HCT116 (cell line): ENCODE measurements at regions not wholly inside any gene's neighbourhood (a gene's known extent, or its start where the extent isn't known, plus 50 kb on each side); places are given as distances from the start of the nearest gene placed in this dataset.

ENCODE experiments used
- ATAC-seq: fragments of 200-7000 bp; cut with Tn5 transposase; 2 replicates; pipeline ENCODE4 v1.9.1; 2020; ENCODE audit warnings: mild to moderate bottlenecking, moderate library complexity
- BruUV-seq: library from RNA; stranded (reverse); fragments of 400-500 nt; replicated peaks from 2 replicates; lab custom pipeline; 2021; lab: Mats Ljungman, UMichigan
- CTCF ChIA-PET: fragments of 300-600 bp; sonication (Branson Sonifier 250); formaldehyde crosslinking; loops from one replicate; lab custom pipeline; 2021; ENCODE audit warnings: antibody characterized with exemption; lab: Charles Lee
- POLR2A ChIA-PET: fragments of 300-600, 350-600 bp; sonication (Branson Sonifier 250); formaldehyde crosslinking; loops from one replicate; lab custom pipeline; 2021; ENCODE audit warnings: antibody characterized with exemption; lab: Charles Lee
- RAD21 ChIA-PET, 2 experiments: fragments of 300-600 bp; sonication (Branson Sonifier 250); formaldehyde crosslinking; loops; one replicate each; lab custom pipeline; 2023; ENCODE audit warnings: low total read pairs in 2 of 2; ENCODE audit not compliant: uncharacterized antibody in 2 of 2, unreplicated experiment in 2 of 2, low non-redundant PET in 1 of 2; lab: Charles Lee
- DNase-seq: peaks from one replicate; pipeline ENCODE4 v3.0.0-alpha.2; 2010; ENCODE audit warnings: low read depth, low spot score
- H2AFZ ChIP-seq: fragments of 200-600 bp; shearing (Covaris generic), sonication (generic); 2 replicates; pipeline ENCODE4 v1.6.1; 2017; ENCODE audit warnings: low read depth, mixed run types, mixed read lengths, antibody characterized with exemption, low read length; ENCODE audit not compliant: poor library complexity, severe bottlenecking
- H3K27ac ChIP-seq: 2 replicates; pipeline ENCODE4 v1.5.1; 2012; ENCODE audit warnings: low read depth, low read length
- H3K27me3 ChIP-seq: fragments of 200-600 bp; sonication (generic); 2 replicates; pipeline ENCODE4 v1.6.1; 2016; ENCODE audit warnings: mixed run types, low read length, mixed read lengths; ENCODE audit not compliant: insufficient read depth
- H3K36me3 ChIP-seq, 2 experiments: fragments of 200-500 bp in 1 of 2; fragments of 200-600 bp in 1 of 2; sonication (Bioruptor generic) in 1 of 2; sonication (generic) in 1 of 2; 2 replicates each; pipeline versions ENCODE4 v1.5.1 to v1.6.1; 2014 to 2016; ENCODE audit warnings: low read length in 2 of 2, inconsistent platforms in 1 of 2, mixed read lengths in 1 of 2, mixed run types in 1 of 2; ENCODE audit not compliant: insufficient read depth in 2 of 2, control insufficient read depth in 1 of 2
- H3K4me1 ChIP-seq, 2 experiments: fragments of 200-600 bp in 1 of 2; sonication (generic) in 1 of 2; 2 replicates each; pipeline versions ENCODE4 v1.5.1 to v1.6.1; 2012 to 2017; ENCODE audit warnings: low read length in 2 of 2, inconsistent platforms in 1 of 2, mild to moderate bottlenecking in 1 of 2, mixed read lengths in 1 of 2, mixed run types in 1 of 2, moderate library complexity in 1 of 2; ENCODE audit not compliant: insufficient read depth in 2 of 2, control insufficient read depth in 1 of 2
- H3K4me2 ChIP-seq: fragments of 200-600 bp; sonication (generic); 2 replicates; pipeline ENCODE4 v1.6.1; 2017; ENCODE audit warnings: mixed run types, low read length, mixed read lengths
- H3K4me3 ChIP-seq, 2 experiments: fragments of 200-600 bp in 1 of 2; sonication (generic) in 1 of 2; replicated peaks in 1 of 2; 2 replicates each; pipeline ENCODE4 v1.5.1; 2011 to 2016; ENCODE audit warnings: low read length in 2 of 2, control low read depth in 1 of 2, low read depth in 1 of 2, mild to moderate bottlenecking in 1 of 2, mixed read lengths in 1 of 2, mixed run types in 1 of 2
- H3K79me2 ChIP-seq: fragments of 200-600 bp; sonication (generic); 2 replicates; pipeline ENCODE4 v1.6.1; 2017; ENCODE audit warnings: mild to moderate bottlenecking, mixed run types, low read length, moderate library complexity, mixed read lengths; ENCODE audit not compliant: insufficient read depth
- H3K9ac ChIP-seq: fragments of 200-600 bp; sonication (generic); 2 replicates; pipeline ENCODE4 v1.6.1; 2016; ENCODE audit warnings: low read length, mixed read lengths
- H3K9me2 ChIP-seq: fragments of 200-600 bp; sonication (generic), shearing (Covaris generic); 2 replicates; pipeline ENCODE4 v1.6.1; 2017; ENCODE audit warnings: mixed run types, mild to moderate bottlenecking, moderate library complexity; ENCODE audit not compliant: insufficient read depth
- H3K9me3 ChIP-seq, 2 experiments: fragments of 200-500 bp in 1 of 2; fragments of 200-600 bp in 1 of 2; sonication (Bioruptor generic) in 1 of 2; sonication (generic) in 1 of 2; 2 replicates each; pipeline ENCODE4 v1.6.1; 2014 to 2017; ENCODE audit warnings: low read length in 2 of 2, mixed read lengths in 2 of 2, inconsistent platforms in 1 of 2, low read depth in 1 of 2, mild to moderate bottlenecking in 1 of 2, mixed run types in 1 of 2, moderate library complexity in 1 of 2; ENCODE audit not compliant: control insufficient read depth in 1 of 2, insufficient read depth in 1 of 2
- H4K20me1 ChIP-seq: fragments of 200-600 bp; sonication (generic), shearing (Covaris generic); 2 replicates; pipeline ENCODE4 v1.6.1; 2017; ENCODE audit warnings: mixed run types, mild to moderate bottlenecking, moderate library complexity; ENCODE audit not compliant: insufficient read depth
- CBX3 ChIP-seq: IDR thresholded peaks from 2 replicates; pipeline ENCODE4 v1.6.1; 2012; ENCODE audit warnings: low read depth
- CEBPB ChIP-seq: IDR thresholded peaks from 2 replicates; pipeline ENCODE4 v1.6.1; 2012; ENCODE audit warnings: low read depth
- EGR1 ChIP-seq: IDR thresholded peaks from 2 replicates; pipeline ENCODE4 v1.6.1; 2012; ENCODE audit warnings: low read depth
- ELF1 ChIP-seq: IDR thresholded peaks from 2 replicates; pipeline ENCODE4 v1.6.1; 2012; ENCODE audit warnings: low read depth, borderline replicate concordance
- EZH2 ChIP-seq: fragments of 200-600 bp; sonication (generic); IDR thresholded peaks from 2 replicates; pipeline ENCODE4 v1.6.1; 2017; ENCODE audit warnings: antibody characterized with exemption, mixed run types
- JUND ChIP-seq: IDR thresholded peaks from 2 replicates; pipeline ENCODE4 v1.6.1; 2012
- POLR2A ChIP-seq: IDR thresholded peaks from 2 replicates; pipeline ENCODE4 v1.7.0; 2011; ENCODE audit warnings: borderline replicate concordance; ENCODE audit not compliant: insufficient read depth, insufficient read length; ENCODE audit errors: extremely low read depth
- POLR2AphosphoS5 ChIP-seq: IDR thresholded peaks from 2 replicates; pipeline ENCODE4 v1.6.1; 2011; ENCODE audit warnings: mild to moderate bottlenecking, low read depth, low read length, moderate library complexity
- RAD21 ChIP-seq: IDR thresholded peaks from 2 replicates; pipeline ENCODE4 v1.6.1; 2012; ENCODE audit warnings: low read depth, mild to moderate bottlenecking
- SIN3A ChIP-seq: IDR thresholded peaks from 2 replicates; pipeline ENCODE4 v1.6.1; 2012; ENCODE audit warnings: low read depth
- SP1 ChIP-seq: IDR thresholded peaks from 2 replicates; pipeline ENCODE4 v1.6.1; 2012; ENCODE audit warnings: low read depth
- SRF ChIP-seq: IDR thresholded peaks from 2 replicates; pipeline ENCODE4 v1.6.1; 2012; ENCODE audit warnings: low read depth
- TCF7L2 ChIP-seq: IDR thresholded peaks from 2 replicates; pipeline ENCODE4 v1.7.0; 2011; ENCODE audit warnings: borderline replicate concordance, inconsistent platforms; ENCODE audit not compliant: insufficient read depth, insufficient read length; ENCODE audit errors: extremely low read depth
- YY1 ChIP-seq: IDR thresholded peaks from 2 replicates; pipeline ENCODE4 v1.6.1; 2011; ENCODE audit warnings: low read length, low read depth, moderate library complexity, mild to moderate bottlenecking; ENCODE audit not compliant: insufficient replicate concordance; ENCODE audit errors: extremely low read depth
- ZFX ChIP-seq: fragments of 450-650 bp; IDR thresholded peaks from 2 replicates; pipeline ENCODE4 v1.6.1; 2017
- ZNF274 ChIP-seq: fragments of 200-500 bp; sonication (Bioruptor generic); IDR thresholded peaks from 2 replicates; pipeline ENCODE4 v1.6.1; 2014; ENCODE audit warnings: mild to moderate bottlenecking, low read depth, low read length, inconsistent platforms
- intact Hi-C: fragments of 100-400 bp; cut with micrococcal nuclease; formaldehyde crosslinking; loops from 2 replicates; pipeline ENCODE4 v1.10.0; 2022
- TF ChIP-seq, protein P1 (sequence below): IDR thresholded peaks from 2 replicates; pipeline ENCODE4 v1.6.1; 2012; ENCODE audit warnings: low read depth
- TF ChIP-seq, protein P2 (sequence below): IDR thresholded peaks from 2 replicates; pipeline ENCODE4 v1.6.1; 2012
- TF ChIP-seq, protein P3 (sequence below): IDR thresholded peaks from 2 replicates; pipeline ENCODE4 v1.6.1; 2012

DNA sequence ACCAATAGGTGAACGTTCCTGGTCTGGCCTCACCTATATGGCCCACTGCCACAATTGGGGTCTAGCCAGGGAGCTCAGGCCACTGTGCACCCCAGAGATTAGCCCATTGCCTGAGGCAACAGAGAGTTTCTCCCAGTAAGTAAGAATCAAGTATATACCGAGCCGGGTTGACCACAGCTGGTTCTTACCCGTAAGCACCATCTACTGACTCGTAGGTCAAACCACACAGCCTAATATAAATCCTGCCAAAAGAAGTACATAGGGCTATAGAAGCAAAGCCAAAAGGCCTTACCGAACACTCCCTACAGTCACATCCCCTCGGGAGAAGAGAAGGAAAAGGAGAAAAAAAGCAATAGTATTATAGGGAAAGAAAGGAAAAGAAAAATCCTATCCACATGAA, 463.6 kb upstream of the GJE1 start (continued):
- TF ChIP-seq, protein P1, sequence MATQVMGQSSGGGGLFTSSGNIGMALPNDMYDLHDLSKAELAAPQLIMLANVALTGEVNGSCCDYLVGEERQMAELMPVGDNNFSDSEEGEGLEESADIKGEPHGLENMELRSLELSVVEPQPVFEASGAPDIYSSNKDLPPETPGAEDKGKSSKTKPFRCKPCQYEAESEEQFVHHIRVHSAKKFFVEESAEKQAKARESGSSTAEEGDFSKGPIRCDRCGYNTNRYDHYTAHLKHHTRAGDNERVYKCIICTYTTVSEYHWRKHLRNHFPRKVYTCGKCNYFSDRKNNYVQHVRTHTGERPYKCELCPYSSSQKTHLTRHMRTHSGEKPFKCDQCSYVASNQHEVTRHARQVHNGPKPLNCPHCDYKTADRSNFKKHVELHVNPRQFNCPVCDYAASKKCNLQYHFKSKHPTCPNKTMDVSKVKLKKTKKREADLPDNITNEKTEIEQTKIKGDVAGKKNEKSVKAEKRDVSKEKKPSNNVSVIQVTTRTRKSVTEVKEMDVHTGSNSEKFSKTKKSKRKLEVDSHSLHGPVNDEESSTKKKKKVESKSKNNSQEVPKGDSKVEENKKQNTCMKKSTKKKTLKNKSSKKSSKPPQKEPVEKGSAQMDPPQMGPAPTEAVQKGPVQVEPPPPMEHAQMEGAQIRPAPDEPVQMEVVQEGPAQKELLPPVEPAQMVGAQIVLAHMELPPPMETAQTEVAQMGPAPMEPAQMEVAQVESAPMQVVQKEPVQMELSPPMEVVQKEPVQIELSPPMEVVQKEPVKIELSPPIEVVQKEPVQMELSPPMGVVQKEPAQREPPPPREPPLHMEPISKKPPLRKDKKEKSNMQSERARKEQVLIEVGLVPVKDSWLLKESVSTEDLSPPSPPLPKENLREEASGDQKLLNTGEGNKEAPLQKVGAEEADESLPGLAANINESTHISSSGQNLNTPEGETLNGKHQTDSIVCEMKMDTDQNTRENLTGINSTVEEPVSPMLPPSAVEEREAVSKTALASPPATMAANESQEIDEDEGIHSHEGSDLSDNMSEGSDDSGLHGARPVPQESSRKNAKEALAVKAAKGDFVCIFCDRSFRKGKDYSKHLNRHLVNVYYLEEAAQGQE = no peak
- TF ChIP-seq EGR1 (no peak), ZFX (no peak), CBX3 (no peak), SIN3A (no peak), POLR2A (no peak), JUND (no peak), EZH2 (no peak), POLR2AphosphoS5 (no peak), ZNF274 (no peak)
- TF ChIP-seq, protein P2, sequence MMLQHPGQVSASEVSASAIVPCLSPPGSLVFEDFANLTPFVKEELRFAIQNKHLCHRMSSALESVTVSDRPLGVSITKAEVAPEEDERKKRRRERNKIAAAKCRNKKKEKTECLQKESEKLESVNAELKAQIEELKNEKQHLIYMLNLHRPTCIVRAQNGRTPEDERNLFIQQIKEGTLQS = no peak

DNA sequence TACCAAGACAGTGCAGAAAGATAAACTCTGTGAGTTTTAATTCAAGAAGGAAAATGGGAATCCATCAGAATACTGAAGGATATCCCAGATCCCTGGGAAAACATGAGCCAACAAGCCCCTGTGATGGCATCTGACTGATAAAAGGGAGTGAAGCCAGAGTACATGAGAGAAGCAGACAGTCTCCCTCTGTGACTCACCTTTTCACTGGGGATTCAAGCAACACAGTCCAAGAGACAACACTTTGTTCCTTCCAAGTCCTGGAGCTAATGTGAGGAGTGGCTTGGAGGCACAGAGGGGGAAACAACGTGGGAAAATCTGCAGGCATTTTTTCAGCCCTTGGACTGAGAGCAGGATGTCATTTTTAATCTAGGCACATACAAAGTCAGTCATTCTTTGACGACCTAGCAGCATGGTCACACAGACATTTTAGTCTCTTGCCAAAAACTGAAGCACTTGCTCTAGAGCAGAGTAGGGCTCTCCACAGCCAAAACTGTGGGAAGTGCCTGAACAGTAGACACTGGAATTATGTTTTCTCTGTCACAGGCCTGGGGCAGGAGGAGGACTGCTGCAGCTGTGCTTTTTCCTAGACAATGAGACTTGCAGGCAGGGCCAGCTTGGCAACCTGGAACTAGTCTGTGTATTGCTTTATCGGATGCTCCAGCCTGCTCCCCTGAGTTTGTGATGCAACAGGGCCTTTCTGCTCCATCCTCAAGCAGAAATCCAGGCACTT, 465.0 kb upstream of the GJE1 start:
- CTCF ChIA-PET = no interaction called here
- POLR2A ChIA-PET = no interaction called here
- no peak for DNase-seq
- intact Hi-C loops = no loop called here
- no peaks in the 10 kb centered on the region for H3K36me3 ChIP-seq
- no peaks in the 10 kb centered on the region for H3K79me2 ChIP-seq
- no peak overlapping the region for H3K4me3 ChIP-seq
- no peak for ATAC-seq
- no peak overlapping the region for H3K4me2 ChIP-seq
- peaks cover 2% of the 10 kb centered on the region; the same call in 1 of the 2 replicates for H3K9me2 ChIP-seq
- no peaks in the 10 kb centered on the region for H3K4me1 ChIP-seq
- RAD21 ChIA-PET = no interaction called here
- H4K20me1 ChIP-seq = no peaks in the 10 kb centered on the region
- H3K9ac ChIP-seq = no peak overlapping the region
- no TSS peak for BruUV-seq
- no peaks in the 10 kb centered on the region for H3K27me3 ChIP-seq
- H3K9me3 ChIP-seq = no peaks in the 10 kb centered on the region
- H3K27ac ChIP-seq = no peak overlapping the region
- H2AFZ ChIP-seq = no peak overlapping the region
- TF ChIP-seq RAD21 = no peak
- TF ChIP-seq, protein P3, sequence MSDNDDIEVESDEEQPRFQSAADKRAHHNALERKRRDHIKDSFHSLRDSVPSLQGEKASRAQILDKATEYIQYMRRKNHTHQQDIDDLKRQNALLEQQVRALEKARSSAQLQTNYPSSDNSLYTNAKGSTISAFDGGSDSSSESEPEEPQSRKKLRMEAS = no peak
- TF ChIP-seq ZNF274 = no peak
- TF ChIP-seq SRF = no peak
- no peak for TF ChIP-seq YY1
- TF ChIP-seq SP1 = no peak
- TF ChIP-seq, protein P2 = no peak
- TF ChIP-seq CEBPB = no peak
- TF ChIP-seq, protein P1 = no peak
- TF ChIP-seq ELF1 = no peak
- TF ChIP-seq TCF7L2 = no peak
- TF ChIP-seq POLR2AphosphoS5 = no peak
- no peak for TF ChIP-seq JUND
